BJ (cell line): ENCODE measurements at regions not wholly inside any gene's neighbourhood (a gene's known extent, or its start where the extent isn't known, plus 50 kb on each side); places are given as distances from the start of the nearest gene placed in this dataset.

Source experiments
- CTCF ChIA-PET: fragments of 350-600 bp; formaldehyde crosslinking; extraction: SDS; loops from one replicate; lab custom pipeline; 2021; ENCODE audit warnings: antibody characterized with exemption, inconsistent platforms; lab: Yijun Ruan, JAX
- POLR2A ChIA-PET: fragments of 300-600 bp; sonication (Branson Sonifier 250); formaldehyde crosslinking; extraction: SDS; loops from one replicate; lab custom pipeline; 2021; ENCODE audit warnings: antibody characterized with exemption; lab: Charles Lee
- DNase-seq: peaks from one replicate; pipeline ENCODE4 v3.0.0-alpha.2; 2011; ENCODE audit warnings: low read depth
- H3K27me3 ChIP-seq: 2 replicates; pipeline ENCODE4 v1.6.0; 2011; ENCODE audit warnings: low read length; ENCODE audit not compliant: control insufficient read depth, insufficient read depth
- H3K36me3 ChIP-seq: 2 replicates; pipeline ENCODE4 v1.5.1; 2011; ENCODE audit warnings: low read length; ENCODE audit not compliant: control insufficient read depth, insufficient read depth
- H3K4me3 ChIP-seq: 2 replicates; pipeline ENCODE4 v1.5.1; 2011; ENCODE audit warnings: low read depth, mild to moderate bottlenecking, control low read depth, low read length
- TF ChIP-seq, protein P1 (sequence below): IDR thresholded peaks from 2 replicates; pipeline ENCODE4 v1.5.1; 2011; ENCODE audit warnings: low read depth, mild to moderate bottlenecking, control low read depth, inconsistent platforms, low read length, moderate library complexity; ENCODE audit not compliant: insufficient read depth

DNA sequence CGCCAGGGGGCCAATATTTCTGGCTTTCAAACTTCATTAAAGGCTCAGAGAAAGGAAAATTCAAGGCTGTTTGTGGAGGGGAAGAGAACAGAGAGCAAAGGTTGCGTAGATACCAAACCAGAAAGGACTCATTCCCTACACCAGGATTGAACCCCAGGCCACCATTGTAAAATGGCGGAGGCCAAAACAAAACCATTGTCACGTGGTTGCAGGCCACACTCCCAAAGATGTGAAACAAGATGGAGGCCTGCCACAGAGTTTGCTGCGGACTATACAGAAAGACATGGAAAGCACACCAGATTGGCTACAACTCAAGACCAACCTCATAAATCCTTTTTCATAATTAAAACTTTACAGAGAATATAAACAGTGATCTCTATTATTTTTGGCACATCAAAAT is 116.5 kb downstream of the KCNK1 start:
- Histone ChIP-seq H3K27me3 (no peaks in the 10 kb centered on the region), H3K4me3 (no peak overlapping the region), H3K36me3 (no peaks in the 10 kb centered on the region)
- CTCF ChIA-PET = no interaction called here
- DNase-seq = no peak
- TF ChIP-seq, protein P1, sequence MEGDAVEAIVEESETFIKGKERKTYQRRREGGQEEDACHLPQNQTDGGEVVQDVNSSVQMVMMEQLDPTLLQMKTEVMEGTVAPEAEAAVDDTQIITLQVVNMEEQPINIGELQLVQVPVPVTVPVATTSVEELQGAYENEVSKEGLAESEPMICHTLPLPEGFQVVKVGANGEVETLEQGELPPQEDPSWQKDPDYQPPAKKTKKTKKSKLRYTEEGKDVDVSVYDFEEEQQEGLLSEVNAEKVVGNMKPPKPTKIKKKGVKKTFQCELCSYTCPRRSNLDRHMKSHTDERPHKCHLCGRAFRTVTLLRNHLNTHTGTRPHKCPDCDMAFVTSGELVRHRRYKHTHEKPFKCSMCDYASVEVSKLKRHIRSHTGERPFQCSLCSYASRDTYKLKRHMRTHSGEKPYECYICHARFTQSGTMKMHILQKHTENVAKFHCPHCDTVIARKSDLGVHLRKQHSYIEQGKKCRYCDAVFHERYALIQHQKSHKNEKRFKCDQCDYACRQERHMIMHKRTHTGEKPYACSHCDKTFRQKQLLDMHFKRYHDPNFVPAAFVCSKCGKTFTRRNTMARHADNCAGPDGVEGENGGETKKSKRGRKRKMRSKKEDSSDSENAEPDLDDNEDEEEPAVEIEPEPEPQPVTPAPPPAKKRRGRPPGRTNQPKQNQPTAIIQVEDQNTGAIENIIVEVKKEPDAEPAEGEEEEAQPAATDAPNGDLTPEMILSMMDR = no peak
- POLR2A ChIA-PET = no interaction called here

DNA sequence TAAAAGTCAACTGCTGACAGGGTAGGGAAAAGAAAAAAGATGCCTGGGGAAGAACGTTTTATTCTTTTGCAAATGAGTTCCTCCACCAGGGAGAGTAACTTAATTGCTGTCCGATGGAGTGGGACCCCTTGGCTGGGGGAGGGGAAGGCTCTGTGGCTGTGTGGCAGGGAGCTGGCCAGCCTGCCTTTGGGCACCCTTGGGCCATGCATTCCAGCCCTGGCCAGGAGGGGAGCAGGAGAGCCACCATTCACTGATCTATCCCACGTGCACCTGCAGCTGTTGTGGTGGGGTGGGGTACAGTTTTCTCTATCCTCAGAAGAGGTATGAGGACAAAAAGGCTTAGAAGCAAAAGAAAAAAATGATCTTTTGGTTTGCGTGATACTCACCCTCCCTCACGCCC is 116.9 kb downstream of the KCNK1 start:
- H3K27me3 ChIP-seq = no peaks in the 10 kb centered on the region
- H3K4me3 ChIP-seq = no peak overlapping the region
- TF ChIP-seq, protein P1 = no peak
- CTCF ChIA-PET = no interaction called here
- DNase-seq = no peak
- H3K36me3 ChIP-seq = no peaks in the 10 kb centered on the region
- POLR2A ChIA-PET = no interaction called here

DNA sequence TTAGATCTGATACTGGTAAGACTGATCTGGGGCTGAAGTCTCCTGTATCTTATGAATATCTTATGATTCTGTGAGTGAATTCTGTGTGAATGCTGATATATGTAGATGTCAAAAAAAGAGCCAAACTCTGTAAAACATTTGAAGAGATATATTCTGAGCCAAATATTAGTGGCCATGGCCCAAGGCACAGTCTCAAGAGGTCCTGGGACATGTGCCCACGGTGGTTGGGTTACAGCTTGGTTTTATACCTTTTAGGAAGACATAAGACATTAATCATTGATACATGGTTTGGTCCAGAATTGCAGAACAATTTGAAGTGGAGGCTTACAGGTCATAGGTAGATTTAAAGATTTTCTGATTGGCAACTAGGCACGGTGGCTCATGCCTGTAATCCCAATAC is 118.3 kb downstream of the KCNK1 start:
- Histone ChIP-seq H3K36me3 (no peaks in the 10 kb centered on the region), H3K4me3 (no peak overlapping the region), H3K27me3 (no peaks in the 10 kb centered on the region)
- ChIA-PET POLR2A (no interaction called here), CTCF (no interaction called here)
- no peak for DNase-seq
- TF ChIP-seq, protein P1 = no peak

DNA sequence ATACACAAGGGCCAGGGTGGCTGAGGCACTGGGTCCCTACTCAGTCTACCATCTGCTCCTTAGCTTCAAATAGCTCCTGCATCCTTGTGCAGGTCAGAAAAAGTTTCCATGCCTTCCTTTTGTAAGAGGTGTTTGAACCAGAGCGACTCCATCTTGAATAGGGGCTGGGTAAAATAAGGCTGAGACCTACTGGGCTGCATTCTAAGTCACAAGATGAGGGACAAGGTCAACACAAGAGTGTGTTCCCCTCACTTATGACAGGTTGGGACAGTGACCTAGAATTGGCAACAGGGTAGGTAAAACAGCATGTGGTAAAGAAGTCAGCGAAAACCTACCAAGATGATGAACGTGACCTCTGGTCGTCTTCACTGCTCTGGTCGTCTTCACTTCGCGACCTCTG is 120.5 kb downstream of the KCNK1 start:
- POLR2A ChIA-PET = no interaction called here

DNA sequence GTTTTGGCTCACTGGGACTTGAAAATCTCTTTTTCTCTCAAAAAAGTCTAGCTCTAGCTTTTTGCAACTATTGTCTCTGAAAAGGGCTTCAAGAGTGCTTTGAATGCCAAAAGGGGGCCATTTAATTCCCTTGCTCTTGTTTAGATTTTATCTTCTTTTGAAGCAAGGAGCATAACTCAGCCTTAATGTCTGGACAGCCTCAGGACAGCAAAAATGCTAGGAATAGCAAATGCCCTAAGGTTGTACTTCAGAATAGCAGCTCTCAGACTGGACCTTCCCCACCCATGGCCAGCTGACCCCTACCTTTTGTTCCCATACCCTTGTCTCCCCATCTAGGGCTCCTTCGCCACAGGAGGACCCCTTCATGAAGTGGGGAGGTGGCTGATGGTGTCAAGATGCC is 121.4 kb downstream of the KCNK1 start:
- no peak overlapping the region for H3K4me3 ChIP-seq
- H3K27me3 ChIP-seq = no peaks in the 10 kb centered on the region
- TF ChIP-seq, protein P1 = no peak
- no peaks in the 10 kb centered on the region for H3K36me3 ChIP-seq
- ChIA-PET POLR2A (no interaction called here), CTCF (no interaction called here)
- DNase-seq = no peak

More for the DNA sequence above, 120.5 kb downstream of the KCNK1 start:
- Histone ChIP-seq H3K36me3 (no peaks in the 10 kb centered on the region), H3K4me3 (no peak overlapping the region), H3K27me3 (no peaks in the 10 kb centered on the region)
- CTCF ChIA-PET = no interaction called here
- TF ChIP-seq, protein P1 = no peak
- DNase-seq = no peak
